ENCODE measurements at regions not wholly inside any gene's neighbourhood (a gene's known extent, or its start where the extent isn't known, plus 50 kb on each side); places are given as distances from the start of the nearest gene placed in this dataset.

- DNase-seq, result no peak
Measured at GRCh38 chr12:130263025-130263424, 74.7 kb upstream of the PIWIL1 start.

DNA sequence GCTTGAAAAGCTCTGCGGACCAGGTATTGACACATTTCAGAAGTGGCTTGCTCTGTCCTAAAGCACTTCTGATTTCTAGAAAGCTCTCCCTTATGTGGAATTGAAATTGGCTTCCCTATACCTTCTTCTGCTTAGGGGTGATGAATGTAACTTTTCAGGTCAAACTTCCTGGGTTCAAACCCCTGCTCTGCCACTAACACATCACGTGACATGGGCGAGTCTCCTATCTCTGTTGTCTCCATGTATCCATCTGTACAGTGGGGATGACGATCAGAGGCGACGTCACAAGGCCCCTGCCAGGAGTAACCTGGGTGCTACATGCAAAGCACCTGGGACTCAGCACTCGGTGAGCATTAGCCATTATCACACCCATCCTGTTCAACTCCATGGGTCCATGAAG, 73.7 kb upstream of the PIWIL1 start:
- no peak for DNase-seq

DNA sequence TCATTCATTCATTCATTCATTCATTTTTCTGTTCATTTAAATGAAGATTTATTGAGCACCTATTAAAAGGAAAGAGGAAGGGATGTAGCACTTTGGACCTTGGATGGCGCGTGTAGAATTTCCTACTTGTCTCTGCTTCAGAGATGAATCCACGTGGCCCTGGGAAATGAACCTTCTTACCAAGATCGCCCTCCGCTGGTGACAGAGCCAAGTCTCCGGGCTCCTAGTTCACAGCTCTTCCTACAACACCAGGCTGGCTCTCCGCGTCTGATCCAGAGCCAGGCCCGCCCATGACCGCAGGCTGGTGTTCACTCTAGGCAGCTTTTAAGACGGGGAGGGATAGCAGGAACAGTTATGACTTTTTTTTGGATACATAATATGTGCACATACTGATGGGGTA, 70.9 kb upstream of the PIWIL1 start:
- DNase-seq, result no peak

GRCh38 chr12:130280231-130280630, 57.5 kb upstream of the PIWIL1 start:
- DNase-seq, result no peak

- no peak for DNase-seq
Measured at GRCh38 chr12:130280742-130281141, 56.9 kb upstream of the PIWIL1 start.

DNA sequence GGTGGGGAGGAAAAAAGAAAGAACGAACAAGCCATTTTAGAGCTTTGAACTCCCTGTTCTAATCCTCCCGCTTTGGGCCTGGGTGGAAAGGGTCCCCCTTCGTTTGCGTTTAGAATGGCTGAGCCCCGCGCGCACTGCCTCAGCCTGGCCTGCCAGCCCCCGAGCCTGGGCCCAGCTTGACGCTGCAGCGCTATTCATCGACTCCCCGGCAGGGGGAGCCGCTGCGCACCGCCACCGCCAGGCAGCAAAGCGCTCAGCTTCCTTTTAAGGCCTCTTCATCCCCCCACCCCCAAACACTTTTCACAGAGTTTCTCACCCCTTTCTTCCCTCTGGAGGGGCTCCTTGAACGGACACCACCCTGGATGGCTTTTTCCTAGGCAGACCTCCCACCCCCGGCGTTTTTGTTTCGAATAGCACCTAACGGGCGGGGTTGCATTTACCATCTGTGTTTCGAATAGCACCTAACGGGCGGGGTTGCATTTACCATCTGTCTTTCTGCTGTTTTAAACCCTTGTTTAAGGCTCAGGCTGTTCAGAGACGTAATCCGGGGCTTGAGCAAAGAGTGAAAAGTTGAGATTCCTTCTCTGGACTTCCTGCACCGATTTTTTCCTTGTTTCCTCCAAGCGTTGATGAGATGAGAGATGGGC, 56.4 kb upstream of the PIWIL1 start:
- no peak for DNase-seq

DNA sequence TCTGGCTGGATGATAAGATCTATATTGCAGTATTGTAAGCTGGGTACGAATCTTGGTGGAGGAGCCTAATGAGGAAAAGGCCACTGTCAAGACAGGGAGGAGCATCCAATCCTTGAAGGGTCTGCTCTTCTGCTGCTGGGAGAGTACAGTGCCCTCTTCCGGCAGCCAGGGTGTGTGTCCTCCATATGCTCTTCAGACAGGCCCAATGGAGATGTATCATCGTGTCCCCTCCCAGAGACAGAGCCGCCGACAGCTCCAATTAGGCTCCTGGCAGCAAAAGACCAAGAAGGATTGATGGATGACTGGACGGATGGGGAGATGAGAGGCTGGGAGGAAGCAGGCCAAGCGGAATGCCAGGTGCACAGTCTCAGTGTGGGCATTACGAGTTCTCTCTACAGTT, 51.6 kb upstream of the PIWIL1 start:
- no peak for DNase-seq

GRCh38 chr12:130286741-130287440, 50.8 kb upstream of the PIWIL1 start:
- no peak for DNase-seq
